Rectal smooth muscle tissue (tissue), 1 donor: ENCODE measurements at regions not wholly inside any gene's neighbourhood (a gene's known extent, or its start where the extent isn't known, plus 50 kb on each side); places are given as distances from the start of the nearest gene placed in this dataset.
"Not testable (repeated sequence)": the region's sequence is repeated elsewhere in the genome, so short reads cannot be mapped to it uniquely, and the experiment has no call there.

Experiments
- H3K27ac ChIP-seq: one replicate; pipeline ENCODE4 v1.7.0; 2013; ENCODE audit warnings: low read depth, low read length, inconsistent platforms
- H3K27me3 ChIP-seq: one replicate; pipeline ENCODE4 v1.7.0; 2013; ENCODE audit warnings: low read length; ENCODE audit not compliant: control insufficient read depth, insufficient read depth
- H3K36me3 ChIP-seq: one replicate; pipeline ENCODE4 v1.7.0; 2013; ENCODE audit warnings: low read length; ENCODE audit not compliant: control insufficient read depth, insufficient read depth
- H3K4me1 ChIP-seq: one replicate; pipeline ENCODE4 v1.7.0; 2013; ENCODE audit warnings: low read length; ENCODE audit not compliant: control insufficient read depth, insufficient read depth
- H3K4me3 ChIP-seq: one replicate; pipeline ENCODE4 v1.7.0; 2013; ENCODE audit warnings: low read length
- H3K9ac ChIP-seq: one replicate; pipeline ENCODE4 v1.7.0; 2013; ENCODE audit warnings: low read length

- H3K36me3 ChIP-seq = no peaks in the 10 kb centered on the region
- H3K27ac ChIP-seq = peak overlapping the region; percentile 35
- no peaks in the 10 kb centered on the region for H3K27me3 ChIP-seq
- peaks cover 18% of the 10 kb centered on the region for H3K4me1 ChIP-seq
- H3K9ac ChIP-seq = no peak overlapping the region
- H3K4me3 ChIP-seq = no peak overlapping the region
Measured at GRCh38 chr7:67463316-67463715, 466.7 kb downstream of the TYW1 start.

GRCh38 chr7:67463983-67464382 is 467.4 kb downstream of the TYW1 start:
- no peaks in the 10 kb centered on the region for H3K36me3 ChIP-seq
- H3K9ac ChIP-seq = no peak overlapping the region
- peak overlapping the region; percentile 26 for H3K27ac ChIP-seq
- H3K4me1 ChIP-seq = peaks cover 18% of the 10 kb centered on the region
- H3K27me3 ChIP-seq = no peaks in the 10 kb centered on the region
- no peak overlapping the region for H3K4me3 ChIP-seq

- Histone ChIP-seq H3K4me3 (no peak overlapping the region), H3K9ac (no peak overlapping the region), H3K36me3 (no peaks in the 10 kb centered on the region), H3K27ac (no peak overlapping the region), H3K27me3 (no peaks in the 10 kb centered on the region), H3K4me1 (peaks cover 25% of the 10 kb centered on the region)
Measured at GRCh38 chr7:67466109-67466508, 469.5 kb downstream of the TYW1 start.

GRCh38 chr7:67470256-67470751 is 473.7 kb downstream of the TYW1 start:
- Histone ChIP-seq H3K27ac (no peak overlapping the region), H3K4me1 (peaks cover 8% of the 10 kb centered on the region), H3K36me3 (no peaks in the 10 kb centered on the region), H3K9ac (no peak overlapping the region), H3K4me3 (no peak overlapping the region), H3K27me3 (no peaks in the 10 kb centered on the region)

GRCh38 chr7:67475293-67475692 is 478.7 kb downstream of the TYW1 start:
- Histone ChIP-seq H3K9ac (no peak overlapping the region), H3K4me1 (peaks cover 4% of the 10 kb centered on the region), H3K27me3 (no peaks in the 10 kb centered on the region), H3K27ac (no peak overlapping the region), H3K4me3 (no peak overlapping the region), H3K36me3 (no peaks in the 10 kb centered on the region)

GRCh38 chr7:67478066-67478465 is 481.4 kb downstream of the TYW1 start:
- H3K36me3 ChIP-seq = no peaks in the 10 kb centered on the region

GRCh38 chr7:67484244-67484751 is 487.7 kb downstream of the TYW1 start:
- H3K4me1 ChIP-seq = peaks cover 3% of the 10 kb centered on the region
- no peak overlapping the region for H3K27ac ChIP-seq
- H3K36me3 ChIP-seq = no peaks in the 10 kb centered on the region
- no peak overlapping the region for H3K9ac ChIP-seq
- H3K27me3 ChIP-seq = no peaks in the 10 kb centered on the region
- peak overlapping the region; percentile 42 for H3K4me3 ChIP-seq

More at GRCh38 chr7:67478066-67478465, 481.4 kb downstream of the TYW1 start:
- Histone ChIP-seq H3K9ac (no peak overlapping the region), H3K27me3 (no peaks in the 10 kb centered on the region), H3K27ac (no peak overlapping the region), H3K4me3 (no peak overlapping the region), H3K4me1 (no peaks in the 10 kb centered on the region)

GRCh38 chr7:67486401-67486800 is 489.8 kb downstream of the TYW1 start:
- Histone ChIP-seq H3K27me3 (no peaks in the 10 kb centered on the region), H3K4me1 (peaks cover 3% of the 10 kb centered on the region), H3K9ac (no peak overlapping the region), H3K36me3 (no peaks in the 10 kb centered on the region), H3K27ac (no peak overlapping the region), H3K4me3 (no peak overlapping the region)

GRCh38 chr7:67487316-67487715 is 490.7 kb downstream of the TYW1 start:
- Histone ChIP-seq H3K27ac (no peak overlapping the region), H3K36me3 (no peaks in the 10 kb centered on the region), H3K27me3 (no peaks in the 10 kb centered on the region), H3K4me3 (no peak overlapping the region), H3K4me1 (peaks cover 3% of the 10 kb centered on the region), H3K9ac (no peak overlapping the region)

GRCh38 chr7:67489881-67490280 is 493.2 kb downstream of the TYW1 start:
- Histone ChIP-seq H3K9ac (no peak overlapping the region), H3K27me3 (no peaks in the 10 kb centered on the region), H3K36me3 (no peaks in the 10 kb centered on the region), H3K4me1 (no peaks in the 10 kb centered on the region), H3K27ac (no peak overlapping the region), H3K4me3 (no peak overlapping the region)

GRCh38 chr7:67493366-67493765 is 496.7 kb downstream of the TYW1 start:
- Histone ChIP-seq H3K27me3 (no peaks in the 10 kb centered on the region), H3K9ac (no peak overlapping the region), H3K36me3 (no peaks in the 10 kb centered on the region), H3K4me3 (no peak overlapping the region), H3K27ac (no peak overlapping the region), H3K4me1 (peaks cover 3% of the 10 kb centered on the region)

GRCh38 chr7:67496589-67496988 is 500.0 kb downstream of the TYW1 start:
- H3K36me3 ChIP-seq = no peaks in the 10 kb centered on the region
- H3K4me3 ChIP-seq = peak overlapping the region; percentile 4
- no peak overlapping the region for H3K9ac ChIP-seq
- H3K4me1 ChIP-seq = peaks cover 3% of the 10 kb centered on the region
- H3K27me3 ChIP-seq = no peaks in the 10 kb centered on the region
- H3K27ac ChIP-seq = no peak overlapping the region

- H3K4me3 ChIP-seq, H3K27ac ChIP-seq, H3K36me3 ChIP-seq, H3K27me3 ChIP-seq, H3K4me1 ChIP-seq, H3K9ac ChIP-seq: not testable (repeated sequence)
Measured at GRCh38 chr7:67497914-67498313, 501.3 kb downstream of the TYW1 start.
